DMS114 treated with DMSO at 0.1 percent for 48 hours (cell line): ENCODE measurements at regions not wholly inside any gene's neighbourhood (a gene's known extent, or its start where the extent isn't known, plus 50 kb on each side); places are given as distances from the start of the nearest gene placed in this dataset.

Experiments
- DNase-seq: peaks from one replicate; lab custom pipeline; 2025; ENCODE audit not compliant: unreplicated experiment; lab: John Stamatoyannopoulos, UW

- no peak for DNase-seq
These were observed 311.0 kb upstream of the JARID2 start for GRCh38 chr6:14934844-14935243.

GRCh38 chr6:14936861-14937260, 309.0 kb upstream of the JARID2 start:
- no peak for DNase-seq

GRCh38 chr6:14943116-14943515, 302.8 kb upstream of the JARID2 start:
- no peak for DNase-seq

GRCh38 chr6:14944593-14944992, 301.3 kb upstream of the JARID2 start:
- DNase-seq: no peak

GRCh38 chr6:14945461-14946185, 300.2 kb upstream of the JARID2 start:
- no peak for DNase-seq

GRCh38 chr6:14946753-14947152, 299.1 kb upstream of the JARID2 start:
- no peak for DNase-seq

- DNase-seq: no peak
These were observed 297.2 kb upstream of the JARID2 start for GRCh38 chr6:14948586-14949245.

GRCh38 chr6:14950103-14950969, 295.5 kb upstream of the JARID2 start:
- DNase-seq: no peak

- DNase-seq: no peak
These were observed 294.9 kb upstream of the JARID2 start for GRCh38 chr6:14950970-14951276.

- DNase-seq: no peak
These were observed 294.2 kb upstream of the JARID2 start for GRCh38 chr6:14951704-14952103.

GRCh38 chr6:14953836-14954235, 292.0 kb upstream of the JARID2 start:
- no peak for DNase-seq

- no peak for DNase-seq
These were observed 288.4 kb upstream of the JARID2 start for GRCh38 chr6:14957355-14958059.

GRCh38 chr6:14959324-14959885, 286.5 kb upstream of the JARID2 start:
- DNase-seq: no peak

- no peak for DNase-seq
These were observed 281.2 kb upstream of the JARID2 start for GRCh38 chr6:14964556-14965270.

- no peak for DNase-seq
These were observed 280.3 kb upstream of the JARID2 start for GRCh38 chr6:14965424-14966075.

- DNase-seq: no peak
These were observed 279.6 kb upstream of the JARID2 start for GRCh38 chr6:14966096-14966905.

GRCh38 chr6:14966906-14967711, 278.8 kb upstream of the JARID2 start:
- no peak for DNase-seq

GRCh38 chr6:14968056-14968637, 277.7 kb upstream of the JARID2 start:
- DNase-seq: no peak
